Activated CD4-positive, alpha-beta T cell treated with anti-CD3 and anti-CD28 coated beads, Interleukin-2, amount 10 ng/mL, durations not matched to agents 7 days and 5 days (primary cell): ENCODE measurements at regions not wholly inside any gene's neighbourhood (a gene's known extent, or its start where the extent isn't known, plus 50 kb on each side); places are given as distances from the start of the nearest gene placed in this dataset.

ENCODE experiments used
- CTCF ChIA-PET: fragments of 350-600 bp; sonication (Branson Sonifier 250); formaldehyde crosslinking; loops from one replicate; lab custom pipeline; 2021; ENCODE audit warnings: antibody characterized with exemption; lab: Charles Lee
- POLR2A ChIA-PET: fragments of 350-600 bp; sonication (Branson Sonifier 250); formaldehyde crosslinking; loops from one replicate; lab custom pipeline; 2021; ENCODE audit warnings: antibody characterized with exemption; lab: Charles Lee
- DNase-seq: peaks from one replicate; pipeline ENCODE4 v3.0.0-alpha.2; 2020
- H3K27ac Mint-ChIP-seq: one replicate; pipeline ENCODE4 v1.8.0; 2021; ENCODE audit warnings: mild to moderate bottlenecking, moderate library complexity, mixed read lengths
- H3K27me3 Mint-ChIP-seq: one replicate; pipeline ENCODE4 v1.8.0; 2021; ENCODE audit warnings: mixed read lengths
- H3K36me3 Mint-ChIP-seq: one replicate; pipeline ENCODE4 v1.8.0; 2021; ENCODE audit warnings: low read depth, mixed read lengths
- H3K4me1 Mint-ChIP-seq: one replicate; pipeline ENCODE4 v1.8.0; 2021; ENCODE audit warnings: mixed read lengths
- H3K4me3 Mint-ChIP-seq: one replicate; pipeline ENCODE4 v1.8.0; 2021; ENCODE audit warnings: mild to moderate bottlenecking, moderate library complexity, mixed read lengths
- H3K9me3 Mint-ChIP-seq: one replicate; pipeline ENCODE4 v1.8.0; 2021; ENCODE audit warnings: mixed read lengths

GRCh38 chr3:124315215-124316033 lies 323.5 kb upstream of the ROPN1 start:
- Mint-ChIP-seq H3K27ac (no peak overlapping the region), H3K36me3 (no peaks in the 10 kb centered on the region), H3K4me3 (no peak overlapping the region), H3K9me3 (no peaks in the 10 kb centered on the region), H3K27me3 (peaks cover 4% of the 10 kb centered on the region), H3K4me1 (no peaks in the 10 kb centered on the region)
- DNase-seq = no peak
- ChIA-PET CTCF (no interaction called here), POLR2A (no interaction called here)

DNA sequence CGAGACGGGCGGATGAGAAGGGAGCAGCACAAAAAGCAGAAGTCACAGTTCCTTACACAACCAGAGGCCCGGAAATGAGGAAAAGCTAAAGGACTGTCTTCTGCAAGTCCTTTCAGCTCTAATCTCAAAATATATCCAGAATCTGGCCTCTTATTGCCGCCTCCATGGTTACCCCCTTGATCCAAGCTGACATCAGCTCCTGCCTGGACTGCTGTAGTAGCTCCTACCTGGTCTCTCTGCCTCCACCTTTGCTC lies 324.0 kb upstream of the ROPN1 start:
- POLR2A ChIA-PET = no interaction called here
- no peaks in the 10 kb centered on the region for H3K36me3 Mint-ChIP-seq
- CTCF ChIA-PET = no interaction called here
- peaks cover 4% of the 10 kb centered on the region for H3K27me3 Mint-ChIP-seq
- no peak overlapping the region for H3K27ac Mint-ChIP-seq
- no peaks in the 10 kb centered on the region for H3K4me1 Mint-ChIP-seq
- DNase-seq = no peak
- H3K9me3 Mint-ChIP-seq = no peaks in the 10 kb centered on the region
- H3K4me3 Mint-ChIP-seq = no peak overlapping the region

DNA sequence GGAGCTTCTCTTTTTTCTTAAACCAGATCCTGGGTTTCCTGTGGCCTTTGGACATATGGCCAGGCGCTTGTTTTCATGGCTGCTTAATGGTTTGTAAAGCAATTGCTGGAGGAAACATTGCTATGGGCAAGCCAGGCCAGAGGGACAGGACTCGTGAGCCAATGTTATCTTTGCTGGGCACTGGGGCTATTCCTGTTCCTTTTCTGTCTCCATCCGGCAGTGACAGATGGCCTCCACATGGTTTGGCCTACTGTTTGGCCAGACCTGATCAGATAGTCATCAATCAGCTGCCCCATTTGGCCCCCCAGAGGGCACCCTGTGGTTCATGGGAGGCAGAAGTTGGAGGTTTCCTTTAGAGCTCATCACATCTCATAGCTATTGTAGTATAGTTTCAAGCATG lies 326.1 kb upstream of the ROPN1 start:
- Mint-ChIP-seq H3K4me3 (no peak overlapping the region), H3K27ac (no peak overlapping the region), H3K9me3 (no peaks in the 10 kb centered on the region), H3K36me3 (no peaks in the 10 kb centered on the region), H3K27me3 (peaks cover 4% of the 10 kb centered on the region), H3K4me1 (no peaks in the 10 kb centered on the region)
- no peak for DNase-seq
- ChIA-PET POLR2A (no interaction called here), CTCF (no interaction called here)

- no peaks in the 10 kb centered on the region for H3K36me3 Mint-ChIP-seq
- H3K9me3 Mint-ChIP-seq = no peaks in the 10 kb centered on the region
- POLR2A ChIA-PET = no interaction called here
- peaks cover 4% of the 10 kb centered on the region for H3K27me3 Mint-ChIP-seq
- no peaks in the 10 kb centered on the region for H3K4me1 Mint-ChIP-seq
- no peak overlapping the region for H3K4me3 Mint-ChIP-seq
- no peak overlapping the region for H3K27ac Mint-ChIP-seq
- CTCF ChIA-PET = no interaction called here
- no peak for DNase-seq
These were observed 326.7 kb upstream of the ROPN1 start for GRCh38 chr3:124318656-124319055.

DNA sequence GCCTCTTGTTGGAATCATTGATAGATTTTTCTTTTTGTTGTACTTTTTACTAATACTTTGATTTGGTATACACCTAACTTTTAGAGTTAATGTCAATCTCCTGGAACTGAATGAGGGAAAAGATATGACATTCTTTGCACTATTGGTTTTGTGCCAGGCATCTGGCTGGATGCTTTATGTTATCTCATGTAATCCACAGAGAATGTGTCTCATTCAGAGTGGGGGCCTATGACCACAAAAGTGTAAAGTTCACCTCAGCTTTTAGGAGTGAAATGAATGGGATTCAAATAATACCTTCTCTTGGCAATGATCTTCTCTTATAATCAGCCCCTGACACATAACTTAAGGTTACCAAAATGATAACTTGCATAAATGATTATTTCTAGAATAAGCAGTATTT lies 329.1 kb upstream of the ROPN1 start:
- DNase-seq = no peak
- Mint-ChIP-seq H3K9me3 (no peaks in the 10 kb centered on the region), H3K27me3 (peaks cover 4% of the 10 kb centered on the region), H3K36me3 (no peaks in the 10 kb centered on the region), H3K27ac (no peak overlapping the region), H3K4me3 (no peak overlapping the region), H3K4me1 (no peaks in the 10 kb centered on the region)
- ChIA-PET CTCF (no interaction called here), POLR2A (no interaction called here)

- no peak overlapping the region for H3K27ac Mint-ChIP-seq
- no peak for DNase-seq
- POLR2A ChIA-PET = no interaction called here
These were observed 330.5 kb upstream of the ROPN1 start for GRCh38 chr3:124322309-124322880.

DNA sequence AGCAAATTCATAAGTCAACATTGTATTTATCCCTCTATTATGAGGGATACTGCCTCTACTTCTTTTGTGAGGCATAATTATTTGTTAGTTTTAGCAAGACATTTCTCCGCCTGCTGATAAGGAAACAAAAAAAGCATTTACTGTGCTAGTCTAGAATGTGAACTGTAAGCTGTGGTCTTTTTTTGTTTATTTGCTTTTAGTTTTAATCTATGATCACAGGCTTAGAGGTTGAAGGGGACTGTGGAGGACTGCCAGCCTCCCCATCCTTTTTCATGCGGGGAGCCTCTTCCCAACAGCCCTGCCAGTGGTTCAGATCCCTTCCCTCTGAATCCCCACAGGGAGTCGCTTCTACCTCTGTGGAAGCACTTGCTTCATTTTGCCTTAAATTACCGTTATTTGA lies 331.0 kb upstream of the ROPN1 start:
- POLR2A ChIA-PET = no interaction called here
- H3K9me3 Mint-ChIP-seq = no peaks in the 10 kb centered on the region
- DNase-seq = no peak
- H3K36me3 Mint-ChIP-seq = no peaks in the 10 kb centered on the region
- H3K4me1 Mint-ChIP-seq = no peaks in the 10 kb centered on the region
- no peak overlapping the region for H3K27ac Mint-ChIP-seq
- H3K27me3 Mint-ChIP-seq = no peaks in the 10 kb centered on the region
- CTCF ChIA-PET = no interaction called here
- H3K4me3 Mint-ChIP-seq = no peak overlapping the region

More at GRCh38 chr3:124322309-124322880, 330.5 kb upstream of the ROPN1 start:
- H3K9me3 Mint-ChIP-seq = no peaks in the 10 kb centered on the region
- no peak overlapping the region for H3K4me3 Mint-ChIP-seq
- H3K4me1 Mint-ChIP-seq = no peaks in the 10 kb centered on the region
- H3K27me3 Mint-ChIP-seq = no peaks in the 10 kb centered on the region
- CTCF ChIA-PET = no interaction called here
- H3K36me3 Mint-ChIP-seq = no peaks in the 10 kb centered on the region

DNA sequence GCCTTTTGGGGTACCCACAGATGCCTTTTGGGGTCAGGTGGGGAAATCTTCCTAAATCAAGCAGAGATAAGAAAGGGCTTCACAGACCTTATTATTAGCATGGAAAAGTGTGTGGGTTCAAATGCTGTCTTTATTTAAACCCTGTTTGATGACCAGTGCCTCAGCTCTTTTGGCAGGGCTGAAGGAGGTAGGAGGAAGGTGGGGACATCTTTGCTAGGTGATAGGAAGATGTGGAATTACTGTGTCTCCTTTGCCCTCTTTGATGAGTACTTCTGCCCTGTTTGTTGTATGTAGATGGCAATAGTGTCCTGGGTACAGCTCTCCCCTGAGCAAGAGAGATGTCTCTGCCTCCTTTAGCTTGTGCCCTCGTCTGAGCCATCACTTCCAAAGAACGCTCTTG lies 333.3 kb upstream of the ROPN1 start:
- POLR2A ChIA-PET = no interaction called here
- Mint-ChIP-seq H3K36me3 (no peaks in the 10 kb centered on the region), H3K27ac (no peak overlapping the region), H3K4me3 (no peak overlapping the region), H3K9me3 (no peaks in the 10 kb centered on the region), H3K4me1 (no peaks in the 10 kb centered on the region), H3K27me3 (no peaks in the 10 kb centered on the region)
- CTCF ChIA-PET = no interaction called here
- DNase-seq = no peak

DNA sequence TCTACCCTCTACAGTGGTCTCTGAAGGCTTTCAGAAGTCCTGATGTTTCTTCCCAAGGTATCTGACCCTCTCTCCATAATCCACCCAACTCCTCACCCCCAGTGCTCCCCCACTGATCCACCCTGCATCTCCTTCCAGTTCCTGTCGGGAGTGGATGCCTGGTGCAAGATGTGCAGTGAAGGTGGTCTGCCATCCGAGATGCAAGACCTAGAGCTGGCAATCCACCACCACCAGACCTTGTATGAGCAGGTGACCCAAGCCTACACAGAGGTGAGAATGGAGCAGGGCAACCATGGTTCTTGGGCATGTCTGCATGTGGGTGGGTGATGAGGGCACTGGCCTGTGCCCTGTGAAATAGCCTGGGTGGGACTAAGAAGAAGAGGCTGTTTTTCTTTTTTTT lies 337.8 kb upstream of the ROPN1 start:
- POLR2A ChIA-PET = no interaction called here

GRCh38 chr3:124333931-124334640 lies 342.2 kb upstream of the ROPN1 start:
- Mint-ChIP-seq H3K4me1 (no peaks in the 10 kb centered on the region), H3K36me3 (no peaks in the 10 kb centered on the region)

More for the DNA sequence above, 337.8 kb upstream of the ROPN1 start:
- Mint-ChIP-seq H3K4me1 (no peaks in the 10 kb centered on the region), H3K36me3 (no peaks in the 10 kb centered on the region), H3K9me3 (no peaks in the 10 kb centered on the region), H3K27me3 (no peaks in the 10 kb centered on the region), H3K4me3 (no peak overlapping the region), H3K27ac (no peak overlapping the region)
- CTCF ChIA-PET = no interaction called here
- no peak for DNase-seq

GRCh38 chr3:124336067-124336656 lies 344.2 kb upstream of the ROPN1 start:
- no peak overlapping the region for H3K27ac Mint-ChIP-seq
- POLR2A ChIA-PET = no interaction called here
- CTCF ChIA-PET = no interaction called here
- peaks cover 5% of the 10 kb centered on the region for H3K27me3 Mint-ChIP-seq
- H3K4me3 Mint-ChIP-seq = no peak overlapping the region
- H3K36me3 Mint-ChIP-seq = no peaks in the 10 kb centered on the region
- no peak for DNase-seq
- no peaks in the 10 kb centered on the region for H3K9me3 Mint-ChIP-seq
- H3K4me1 Mint-ChIP-seq = no peaks in the 10 kb centered on the region

More at GRCh38 chr3:124333931-124334640, 342.2 kb upstream of the ROPN1 start:
- Mint-ChIP-seq H3K9me3 (no peaks in the 10 kb centered on the region), H3K27me3 (no peaks in the 10 kb centered on the region), H3K4me3 (no peak overlapping the region), H3K27ac (no peak overlapping the region)
- ChIA-PET CTCF (no interaction called here), POLR2A (no interaction called here)
- DNase-seq = no peak

DNA sequence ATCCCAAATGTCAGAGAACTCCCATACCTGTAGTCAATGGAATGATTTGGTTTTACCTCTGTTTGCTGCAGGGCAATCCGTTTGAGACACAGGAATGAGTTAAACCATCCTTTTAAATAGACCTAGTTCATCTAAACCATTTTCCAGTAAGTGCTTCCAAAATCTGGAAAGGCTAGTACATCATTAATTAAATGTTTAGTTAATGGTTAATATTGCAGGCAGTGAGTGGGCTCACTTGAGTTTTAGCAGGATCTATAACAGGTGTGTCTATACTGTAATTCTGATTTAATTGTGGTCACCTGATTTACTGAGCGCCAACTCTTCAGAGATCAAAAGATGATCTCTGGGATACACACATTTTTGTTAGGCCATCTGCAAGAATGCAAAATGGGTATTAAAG lies 353.9 kb upstream of the ROPN1 start:
- POLR2A ChIA-PET = no interaction called here
- DNase-seq = no peak
- H3K4me1 Mint-ChIP-seq = no peaks in the 10 kb centered on the region
- CTCF ChIA-PET = no interaction called here
- no peak overlapping the region for H3K4me3 Mint-ChIP-seq
- no peaks in the 10 kb centered on the region for H3K36me3 Mint-ChIP-seq
- no peaks in the 10 kb centered on the region for H3K9me3 Mint-ChIP-seq
- peaks cover 8% of the 10 kb centered on the region for H3K27me3 Mint-ChIP-seq
- no peak overlapping the region for H3K27ac Mint-ChIP-seq

- H3K27me3 Mint-ChIP-seq = peaks cover 8% of the 10 kb centered on the region
- ChIA-PET CTCF (no interaction called here), POLR2A (no interaction called here)
- H3K36me3 Mint-ChIP-seq = no peaks in the 10 kb centered on the region
- no peaks in the 10 kb centered on the region for H3K9me3 Mint-ChIP-seq
- H3K27ac Mint-ChIP-seq = no peak overlapping the region
- no peaks in the 10 kb centered on the region for H3K4me1 Mint-ChIP-seq
- no peak overlapping the region for H3K4me3 Mint-ChIP-seq
- DNase-seq = no peak
These were observed 354.6 kb upstream of the ROPN1 start for GRCh38 chr3:124346487-124346886.
